ENCODE measurements at regions not wholly inside any gene's neighbourhood (a gene's known extent, or its start where the extent isn't known, plus 50 kb on each side); places are given as distances from the start of the nearest gene placed in this dataset.

GRCh38 chr4:25486171-25486570 is 109.1 kb downstream of the ANAPC4 start:
- Histone ChIP-seq H3K4me3 (no peak overlapping the region), H3K27ac (no peak overlapping the region), H3K9me3 (peaks cover 0 to 7% of the 10 kb centered on the region in 2 donors), H3K36me3 (no peaks in the 10 kb centered on the region), H3K4me1 (no peaks in the 10 kb centered on the region), H3K27me3 (no peaks in the 10 kb centered on the region)
- DNase-seq (ENCODE audit: low spot score in 2 of 2): no peak
- intact Hi-C loops (cut with DNase I; ENCODE audit: low total_unique reads): no loop called here
- TF ChIP-seq POLR2AphosphoS5 (IDR thresholded peaks at IDR 0.05) (no peak), CTCF (IDR thresholded peaks at IDR 0.05) (no peak), POLR2A (IDR thresholded peaks at IDR 0.05) (no peak)

DNA sequence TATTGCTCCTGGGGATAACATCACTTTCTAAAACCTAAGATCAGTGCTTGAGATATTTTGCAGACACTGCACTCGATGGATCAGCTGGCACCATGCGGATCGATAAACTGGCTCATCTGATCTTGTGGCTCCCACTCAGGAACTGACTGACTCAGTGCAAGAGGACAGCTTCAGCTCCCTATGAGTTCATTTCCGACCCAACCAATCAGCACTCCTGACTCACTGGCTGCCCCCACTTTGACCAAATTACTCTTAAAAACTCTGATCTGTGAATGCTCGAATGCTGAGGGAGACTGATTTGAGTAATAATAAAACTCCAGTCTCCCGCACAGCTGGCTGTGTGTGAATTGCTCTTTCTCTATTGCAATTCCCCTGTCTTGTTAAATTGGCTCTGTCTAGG is 110.1 kb downstream of the ANAPC4 start:
- intact Hi-C loops (cut with DNase I; ENCODE audit: low total_unique reads): no loop called here
- no peaks in the 10 kb centered on the region for H3K36me3 ChIP-seq
- no peak overlapping the region for H3K4me3 ChIP-seq
- TF ChIP-seq CTCF (IDR thresholded peaks at IDR 0.05): no peak
- TF ChIP-seq POLR2A (IDR thresholded peaks at IDR 0.05): no peak
- TF ChIP-seq POLR2AphosphoS5 (IDR thresholded peaks at IDR 0.05): no peak
- no peak overlapping the region for H3K27ac ChIP-seq
- H3K4me1 ChIP-seq: no peaks in the 10 kb centered on the region
- H3K9me3 ChIP-seq: peaks cover 0 to 7% of the 10 kb centered on the region in 2 donors
- no peak for DNase-seq (ENCODE audit: low spot score in 2 of 2)
- H3K27me3 ChIP-seq: no peaks in the 10 kb centered on the region

DNA sequence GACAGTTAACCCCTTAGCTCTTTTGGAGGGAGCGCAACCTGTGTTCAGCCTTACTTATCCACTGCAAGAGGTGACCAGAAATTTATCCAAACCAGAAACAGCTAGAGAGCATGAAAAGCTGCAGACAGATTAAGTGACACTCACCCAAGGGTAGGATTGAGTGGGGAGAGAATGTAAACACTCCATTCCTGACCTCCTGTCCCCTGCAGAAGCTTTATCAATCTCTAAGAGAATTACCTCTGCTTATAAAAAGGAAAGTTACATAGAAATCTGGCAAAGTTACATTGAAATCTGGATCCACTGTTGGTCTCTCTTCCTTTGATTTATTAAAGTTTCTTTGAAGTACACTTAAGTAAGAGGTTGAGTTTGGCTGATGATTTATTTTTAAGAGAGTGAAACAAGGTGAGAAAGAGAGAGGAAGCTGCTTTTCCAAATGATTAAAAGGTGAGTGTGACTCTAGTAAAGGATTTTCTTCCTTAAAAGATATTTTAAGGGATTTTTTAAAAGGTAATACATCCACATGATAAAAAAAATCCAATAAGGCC is 112.3 kb downstream of the ANAPC4 start:
- peaks cover 0 to 7% of the 10 kb centered on the region in 2 donors for H3K9me3 ChIP-seq
- H3K4me3 ChIP-seq: no peak overlapping the region
- intact Hi-C loops (cut with DNase I; ENCODE audit: low total_unique reads): no loop called here
- no peaks in the 10 kb centered on the region for H3K36me3 ChIP-seq
- DNase-seq (ENCODE audit: low spot score in 2 of 2): no peak
- no peaks in the 10 kb centered on the region for H3K27me3 ChIP-seq
- no peak overlapping the region for H3K27ac ChIP-seq
- no peak for TF ChIP-seq POLR2AphosphoS5 (IDR thresholded peaks at IDR 0.05)
- no peak for TF ChIP-seq CTCF (IDR thresholded peaks at IDR 0.05)
- no peak for TF ChIP-seq POLR2A (IDR thresholded peaks at IDR 0.05)
- no peaks in the 10 kb centered on the region for H3K4me1 ChIP-seq

- H3K4me3 ChIP-seq: no peak overlapping the region
- no peak overlapping the region for H3K27ac ChIP-seq
- H3K4me1 ChIP-seq: no peaks in the 10 kb centered on the region
- H3K36me3 ChIP-seq: no peaks in the 10 kb centered on the region
- peaks cover 0 to 1% of the 10 kb centered on the region in 2 donors for H3K9me3 ChIP-seq
- no peaks in the 10 kb centered on the region for H3K27me3 ChIP-seq
- DNase-seq (ENCODE audit: low spot score in 2 of 2): no peak
- no peak for TF ChIP-seq POLR2AphosphoS5 (IDR thresholded peaks at IDR 0.05)
- no peak for TF ChIP-seq POLR2A (IDR thresholded peaks at IDR 0.05)
- no peak for TF ChIP-seq CTCF (IDR thresholded peaks at IDR 0.05)
- intact Hi-C loops (cut with DNase I; ENCODE audit: low total_unique reads): no loop called here
These were observed 116.4 kb downstream of the ANAPC4 start for GRCh38 chr4:25493466-25493865.

- no peaks in the 10 kb centered on the region for H3K27me3 ChIP-seq
- no peak for DNase-seq (ENCODE audit: low spot score in 2 of 2)
- intact Hi-C loops (cut with DNase I; ENCODE audit: low total_unique reads): no loop called here
- no peaks in the 10 kb centered on the region for H3K9me3 ChIP-seq
- H3K4me1 ChIP-seq: no peaks in the 10 kb centered on the region
- no peak overlapping the region for H3K4me3 ChIP-seq
- no peak overlapping the region for H3K27ac ChIP-seq
- H3K36me3 ChIP-seq: no peaks in the 10 kb centered on the region
- TF ChIP-seq POLR2AphosphoS5 (IDR thresholded peaks at IDR 0.05): no peak
- no peak for TF ChIP-seq CTCF (IDR thresholded peaks at IDR 0.05)
- TF ChIP-seq POLR2A (IDR thresholded peaks at IDR 0.05): no peak
These were observed 117.1 kb downstream of the ANAPC4 start for GRCh38 chr4:25494166-25494565.

Data from breast epithelium (tissue), 4 donors.